GM12878 (cell line): ENCODE measurements at regions not wholly inside any gene's neighbourhood (a gene's known extent, or its start where the extent isn't known, plus 50 kb on each side); places are given as distances from the start of the nearest gene placed in this dataset.

Source experiments
- ATAC-seq: fragments of 200-7000 bp; cut with Tn5 transposase; 3 replicates; pipeline ENCODE4 v1.9.1; 2020; ENCODE audit warnings: mild to moderate bottlenecking, moderate library complexity
- BruUV-seq: library from RNA; stranded (reverse); fragments of 400-500 nt; replicated peaks from 2 replicates; lab custom pipeline; 2021; lab: Mats Ljungman, UMichigan
- CTCF ChIA-PET: fragments of 300-600 bp; sonication (Branson Sonifier 250); formaldehyde crosslinking; extraction: SDS; loops from one replicate; lab custom pipeline; 2021; ENCODE audit warnings: inconsistent platforms; lab: Yijun Ruan, JAX
- POLR2A ChIA-PET: fragments of 350-600 bp; formaldehyde crosslinking; extraction: SDS; loops from one replicate; lab custom pipeline; 2021; ENCODE audit warnings: inconsistent platforms; lab: Charles Lee
- RAD21 ChIA-PET: fragments of 300-600 bp; sonication (Branson Sonifier 250); formaldehyde crosslinking; loops from one replicate; lab custom pipeline; 2023; ENCODE audit warnings: antibody characterized with exemption; ENCODE audit not compliant: unreplicated experiment; lab: Charles Lee
- SMC1A ChIA-PET: fragments of 300-600 bp; sonication (Branson Sonifier 250); formaldehyde crosslinking; loops from one replicate; lab custom pipeline; 2023; ENCODE audit not compliant: unreplicated experiment, uncharacterized antibody; lab: Charles Lee
- DNase-seq: peaks from one replicate; pipeline ENCODE4 v3.0.0-alpha.2; 2011; ENCODE audit warnings: low read depth, low spot score
- FAIRE-seq: peaks from 3 replicates; lab custom pipeline; 2011; peaks lifted over from hg19 to GRCh38; lab: Jason Lieb, UNC
- H2AFZ ChIP-seq: 2 replicates; pipeline ENCODE4 v1.6.0; 2011; ENCODE audit warnings: low read depth, low read length, control low read depth; ENCODE audit not compliant: control insufficient read depth
- H3K27ac ChIP-seq: 2 replicates; pipeline ENCODE4 v1.5.1; 2011; ENCODE audit warnings: control low read depth; ENCODE audit not compliant: control insufficient read depth, insufficient read depth
- H3K27me3 ChIP-seq, 2 experiments: replicated peaks in 1 of 2; 2 replicates each; pipeline versions ENCODE4 v1.6.0 to v1.6.1; 2011; ENCODE audit warnings: low read length in 1 of 2; ENCODE audit not compliant: control insufficient read depth in 2 of 2, insufficient read depth in 2 of 2
- H3K36me3 ChIP-seq, 2 experiments: 2 replicates each; pipeline ENCODE4 v1.5.1; 2011; ENCODE audit warnings: low read length in 1 of 2; ENCODE audit not compliant: control insufficient read depth in 2 of 2, insufficient read depth in 2 of 2
- H3K4me1 ChIP-seq: 2 replicates; pipeline ENCODE4 v1.6.1; 2011; ENCODE audit warnings: mild to moderate bottlenecking, low read length, moderate library complexity, mixed read lengths; ENCODE audit not compliant: control insufficient read depth, insufficient read depth
- H3K4me2 ChIP-seq: 2 replicates; pipeline ENCODE4 v1.6.0; 2011; ENCODE audit warnings: control low read depth; ENCODE audit not compliant: control insufficient read depth, insufficient read depth
- H3K4me3 ChIP-seq: fragments of 200-600 bp; sonication (generic); 2 replicates; pipeline ENCODE4 v1.5.1; 2016
- H3K79me2 ChIP-seq: 2 replicates; pipeline ENCODE4 v1.6.0; 2011; ENCODE audit warnings: low read length; ENCODE audit not compliant: control insufficient read depth, insufficient read depth
- H3K9ac ChIP-seq: 2 replicates; pipeline ENCODE4 v1.8.0; 2011; ENCODE audit warnings: low read length, control low read depth, mixed read lengths; ENCODE audit not compliant: control insufficient read depth, insufficient read depth
- H3K9me3 ChIP-seq: replicated peaks from 3 replicates; pipeline ENCODE4 v1.5.1; 2011; ENCODE audit warnings: mild to moderate bottlenecking, low read length; ENCODE audit not compliant: control insufficient read depth, insufficient read depth
- H4K20me1 ChIP-seq: 2 replicates; pipeline ENCODE4 v1.6.0; 2011; ENCODE audit not compliant: control insufficient read depth, insufficient read depth
- BMI1 ChIP-seq: fragments of 450-650 bp; IDR thresholded peaks from 2 replicates; pipeline ENCODE4 v1.6.1; 2016; ENCODE audit warnings: mild to moderate bottlenecking, moderate library complexity, borderline replicate concordance
- BRCA1 ChIP-seq: IDR thresholded peaks from 2 replicates; pipeline ENCODE4 v1.6.1; 2011; ENCODE audit warnings: low read depth, low read length, improper control_type of control experiment
- CBFB ChIP-seq: IDR thresholded peaks from 2 replicates; pipeline ENCODE4 v1.6.1; 2016; ENCODE audit warnings: antibody characterized with exemption, low read depth
- CEBPZ ChIP-seq: fragments of 150-350 bp; IDR thresholded peaks from 2 replicates; pipeline ENCODE4 v1.6.1; 2016; ENCODE audit warnings: low read depth, low read length
- GATAD2B ChIP-seq: fragments of 450-650 bp; conservative IDR thresholded peaks from 2 replicates; pipeline ENCODE4 v1.6.1; 2017; ENCODE audit warnings: low read depth, mild to moderate bottlenecking, moderate library complexity
- MTA3 ChIP-seq: IDR thresholded peaks from 2 replicates; pipeline ENCODE4 v1.6.1; 2012; ENCODE audit warnings: low read length, inconsistent platforms, borderline replicate concordance
- NBN ChIP-seq: fragments of 450-650 bp; IDR thresholded peaks from 2 replicates; pipeline ENCODE4 v1.6.1; 2016
- NFXL1 ChIP-seq: fragments of 450-650 bp; IDR thresholded peaks from 2 replicates; pipeline ENCODE4 v1.6.1; 2017; ENCODE audit warnings: antibody characterized with exemption, mild to moderate bottlenecking, borderline replicate concordance
- TAF1 ChIP-seq: IDR thresholded peaks from 2 replicates; pipeline ENCODE4 v1.6.1; 2011; ENCODE audit warnings: mild to moderate bottlenecking, low read depth, low read length, borderline replicate concordance
- TCF12 ChIP-seq: IDR thresholded peaks from 2 replicates; pipeline ENCODE4 v1.6.1; 2011; ENCODE audit warnings: low read depth, mild to moderate bottlenecking, low read length
- TCF7 ChIP-seq: IDR thresholded peaks from 2 replicates; pipeline ENCODE4 v1.6.1; 2014; ENCODE audit warnings: antibody characterized with exemption, borderline replicate concordance
- ZBED1 ChIP-seq: IDR thresholded peaks from 2 replicates; pipeline ENCODE4 v1.6.1; 2016; ENCODE audit warnings: borderline replicate concordance
- ZBTB40 ChIP-seq: fragments of 450-650 bp; IDR thresholded peaks from 2 replicates; pipeline ENCODE4 v1.6.1; 2016; ENCODE audit warnings: mild to moderate bottlenecking, moderate library complexity, borderline replicate concordance
- ZZZ3 ChIP-seq: IDR thresholded peaks from 2 replicates; pipeline ENCODE4 v1.6.1; 2011; ENCODE audit warnings: low read depth; ENCODE audit not compliant: control insufficient read depth, insufficient read length
- WGBS: methylation state at CpG from one replicate; pipeline ENCODE4 v1.1.6; 2016; ENCODE audit warnings: low lambda C conversion rate; ENCODE audit not compliant: insufficient replicate concordance, insufficient coverage; ENCODE audit errors: missing lambda C conversion rate; 5-methylcytosine and 5-hydroxymethylcytosine counted together
- in situ Hi-C: fragments of 300-500 bp; cut with MboI; formaldehyde crosslinking; loops from 9 replicates; pipeline ENCODE4 v1.14.3; 2018; ENCODE audit warnings: mixed read lengths
- intact Hi-C: fragments of 100-400 bp; cut with micrococcal nuclease; formaldehyde crosslinking; loops from one replicate; pipeline ENCODE4 v1.14.2; 2022; ENCODE audit not compliant: unreplicated experiment

- ChIA-PET POLR2A (no interaction called here), RAD21 (no interaction called here), CTCF (no interaction called here), SMC1A (no interaction called here)
- H4K20me1 ChIP-seq, result no peaks in the 10 kb centered on the region
- FAIRE-seq, result no peak
- H3K36me3 ChIP-seq, result no peaks in the 10 kb centered on the region
- no peak overlapping the region for H3K4me2 ChIP-seq
- no peak overlapping the region for H3K9ac ChIP-seq
- H3K27ac ChIP-seq, result no peak overlapping the region
- H3K27me3 ChIP-seq, result no peaks in the 10 kb centered on the region
- no peaks in the 10 kb centered on the region for H3K4me1 ChIP-seq
- 41% methylated on average over 4 of the region's 4 CpGs for WGBS
- DNase-seq, result no peak
- in situ Hi-C loops (no loop called here), intact Hi-C loops (no loop called here)
- no peaks in the 10 kb centered on the region for H3K79me2 ChIP-seq
- ATAC-seq, result no peak
- H3K4me3 ChIP-seq, result no peak overlapping the region
- TF ChIP-seq CBFB (no peak), CEBPZ (no peak), ZBED1 (no peak), TCF12 (no peak)
- no TSS peak for BruUV-seq
- H3K9me3 ChIP-seq, result no peaks in the 10 kb centered on the region
- no peak overlapping the region for H2AFZ ChIP-seq
These were observed 220.4 kb downstream of the SAMD5 start for GRCh38 chr6:147728903-147729302.

- ChIA-PET POLR2A (no interaction called here), RAD21 (no interaction called here), SMC1A (no interaction called here), CTCF (no interaction called here)
- no peaks in the 10 kb centered on the region for H3K79me2 ChIP-seq
- DNase-seq, result no peak
- no TSS peak for BruUV-seq
- no peak overlapping the region for H3K9ac ChIP-seq
- in situ Hi-C loops (no loop called here), intact Hi-C loops (no loop called here)
- no peak for FAIRE-seq
- no peak overlapping the region for H2AFZ ChIP-seq
- no peak overlapping the region for H3K4me2 ChIP-seq
- H3K9me3 ChIP-seq, result no peaks in the 10 kb centered on the region
- no peaks in the 10 kb centered on the region for H4K20me1 ChIP-seq
- no peaks in the 10 kb centered on the region for H3K36me3 ChIP-seq
- no peak overlapping the region for H3K27ac ChIP-seq
- no peaks in the 10 kb centered on the region for H3K4me1 ChIP-seq
- H3K4me3 ChIP-seq, result no peak overlapping the region
- H3K27me3 ChIP-seq, result no peaks in the 10 kb centered on the region
- ATAC-seq, result no peak
- WGBS, result 41% methylated on average over 5 of the region's 5 CpGs
- TF ChIP-seq GATAD2B (no peak), BRCA1 (no peak), BMI1 (no peak), ZBTB40 (no peak), NBN (no peak), MTA3 (no peak), TCF7 (no peak), NFXL1 (no peak), ZZZ3 (no peak), TAF1 (no peak)
These were observed 225.2 kb downstream of the SAMD5 start for GRCh38 chr6:147733686-147734085.
